ENCODE measurements at regions not wholly inside any gene's neighbourhood (a gene's known extent, or its start where the extent isn't known, plus 50 kb on each side); places are given as distances from the start of the nearest gene placed in this dataset.
"Not testable (repeated sequence)": the region's sequence is repeated elsewhere in the genome, so short reads cannot be mapped to it uniquely, and the experiment has no call there.

DNA sequence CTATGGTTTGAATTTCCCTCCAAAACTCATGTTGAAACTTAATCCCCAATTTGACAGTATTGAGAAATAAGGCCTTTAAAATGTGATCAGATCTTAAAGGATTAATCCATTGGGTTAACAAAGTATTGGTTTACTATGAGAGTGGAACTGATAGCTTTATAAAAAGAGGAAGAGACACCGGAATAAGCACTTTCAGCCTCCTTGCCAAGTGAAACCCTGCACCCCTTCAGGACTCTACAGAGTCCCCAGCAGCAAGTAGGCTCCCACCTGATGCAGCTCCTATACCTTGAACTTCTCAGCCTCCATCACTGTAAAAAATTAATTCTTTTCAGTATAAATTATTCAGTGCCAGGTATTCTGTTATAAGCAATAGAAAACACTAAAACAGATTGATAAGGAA, 348.3 kb downstream of the CGGBP1 start:
- TF ChIP-seq, protein P1, sequence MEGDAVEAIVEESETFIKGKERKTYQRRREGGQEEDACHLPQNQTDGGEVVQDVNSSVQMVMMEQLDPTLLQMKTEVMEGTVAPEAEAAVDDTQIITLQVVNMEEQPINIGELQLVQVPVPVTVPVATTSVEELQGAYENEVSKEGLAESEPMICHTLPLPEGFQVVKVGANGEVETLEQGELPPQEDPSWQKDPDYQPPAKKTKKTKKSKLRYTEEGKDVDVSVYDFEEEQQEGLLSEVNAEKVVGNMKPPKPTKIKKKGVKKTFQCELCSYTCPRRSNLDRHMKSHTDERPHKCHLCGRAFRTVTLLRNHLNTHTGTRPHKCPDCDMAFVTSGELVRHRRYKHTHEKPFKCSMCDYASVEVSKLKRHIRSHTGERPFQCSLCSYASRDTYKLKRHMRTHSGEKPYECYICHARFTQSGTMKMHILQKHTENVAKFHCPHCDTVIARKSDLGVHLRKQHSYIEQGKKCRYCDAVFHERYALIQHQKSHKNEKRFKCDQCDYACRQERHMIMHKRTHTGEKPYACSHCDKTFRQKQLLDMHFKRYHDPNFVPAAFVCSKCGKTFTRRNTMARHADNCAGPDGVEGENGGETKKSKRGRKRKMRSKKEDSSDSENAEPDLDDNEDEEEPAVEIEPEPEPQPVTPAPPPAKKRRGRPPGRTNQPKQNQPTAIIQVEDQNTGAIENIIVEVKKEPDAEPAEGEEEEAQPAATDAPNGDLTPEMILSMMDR (IDR thresholded peaks at IDR 0.05; ENCODE audit: low read length, missing control alignments): no peak
- H3K4me3 ChIP-seq (replicated peaks; ENCODE audit: low read depth, low read length): no peak overlapping the region
- DNase-seq (ENCODE audit: low read depth): no peak

DNA sequence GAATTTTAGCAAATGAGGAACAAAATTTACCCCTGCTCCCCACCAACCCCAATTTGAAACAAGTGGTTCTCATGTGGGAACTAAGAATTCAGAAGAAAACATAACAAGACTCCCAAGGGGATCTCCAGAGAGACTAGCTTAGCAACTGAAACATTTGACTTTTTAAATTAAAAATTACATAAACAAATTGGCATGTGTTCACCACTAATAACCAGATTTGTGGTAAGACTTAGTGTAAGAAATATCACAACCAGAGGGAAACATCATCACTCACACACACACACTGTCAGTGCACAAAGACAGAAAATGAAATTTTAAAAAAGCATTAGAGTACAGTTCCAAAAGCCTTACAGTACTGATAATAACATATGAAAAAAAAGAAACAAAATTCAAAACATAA, 348.8 kb downstream of the CGGBP1 start:
- TF ChIP-seq, protein P1 (IDR thresholded peaks at IDR 0.05; ENCODE audit: low read length, missing control alignments): no peak
- DNase-seq (ENCODE audit: low read depth): no peak
- no peak overlapping the region for H3K4me3 ChIP-seq (replicated peaks; ENCODE audit: low read depth, low read length)

DNA sequence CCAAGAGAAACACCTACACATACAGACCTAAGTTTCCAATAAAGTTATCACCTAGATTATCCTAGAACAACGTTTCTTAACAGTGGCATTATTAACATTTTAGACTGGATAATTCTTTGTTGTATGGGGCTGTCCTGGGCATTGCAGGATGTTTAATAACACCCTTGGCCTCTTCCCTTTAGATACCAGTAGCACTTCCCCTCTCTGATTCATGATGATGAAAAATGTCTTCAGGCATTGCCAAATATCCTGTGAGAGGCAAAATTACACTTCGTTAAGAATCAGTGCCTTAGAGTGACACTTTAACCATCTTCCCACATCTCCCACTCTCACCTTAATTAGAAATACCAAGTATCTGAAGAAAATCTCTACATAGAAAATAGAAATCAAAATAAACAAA, 352.6 kb downstream of the CGGBP1 start:
- DNase-seq (ENCODE audit: low read depth): no peak
- H3K4me3 ChIP-seq (replicated peaks; ENCODE audit: low read depth, low read length): no peak overlapping the region
- TF ChIP-seq, protein P1 (IDR thresholded peaks at IDR 0.05; ENCODE audit: low read length, missing control alignments): no peak

DNA sequence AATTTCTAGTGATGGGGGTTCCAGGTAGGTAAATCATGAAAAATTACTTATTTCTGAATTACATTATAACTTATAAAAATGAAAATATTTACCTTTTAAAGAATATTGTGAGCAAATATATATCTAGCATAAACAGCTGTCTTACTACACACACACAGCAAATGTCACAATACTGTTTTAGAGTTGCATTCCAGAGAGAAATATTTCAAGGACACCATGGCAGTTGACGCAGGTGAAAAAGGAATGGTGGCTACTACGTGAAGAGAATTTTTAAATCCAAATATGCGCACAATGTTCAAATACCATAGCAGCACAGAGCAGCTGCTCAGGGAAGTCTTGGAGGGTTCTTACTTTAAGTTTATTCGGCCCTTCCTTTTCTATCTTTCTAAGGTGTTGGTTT, 356.2 kb downstream of the CGGBP1 start:
- no peak for DNase-seq (ENCODE audit: low read depth)
- H3K4me3 ChIP-seq (replicated peaks; ENCODE audit: low read depth, low read length): no peak overlapping the region
- TF ChIP-seq, protein P1 (IDR thresholded peaks at IDR 0.05; ENCODE audit: low read length, missing control alignments): no peak

DNA sequence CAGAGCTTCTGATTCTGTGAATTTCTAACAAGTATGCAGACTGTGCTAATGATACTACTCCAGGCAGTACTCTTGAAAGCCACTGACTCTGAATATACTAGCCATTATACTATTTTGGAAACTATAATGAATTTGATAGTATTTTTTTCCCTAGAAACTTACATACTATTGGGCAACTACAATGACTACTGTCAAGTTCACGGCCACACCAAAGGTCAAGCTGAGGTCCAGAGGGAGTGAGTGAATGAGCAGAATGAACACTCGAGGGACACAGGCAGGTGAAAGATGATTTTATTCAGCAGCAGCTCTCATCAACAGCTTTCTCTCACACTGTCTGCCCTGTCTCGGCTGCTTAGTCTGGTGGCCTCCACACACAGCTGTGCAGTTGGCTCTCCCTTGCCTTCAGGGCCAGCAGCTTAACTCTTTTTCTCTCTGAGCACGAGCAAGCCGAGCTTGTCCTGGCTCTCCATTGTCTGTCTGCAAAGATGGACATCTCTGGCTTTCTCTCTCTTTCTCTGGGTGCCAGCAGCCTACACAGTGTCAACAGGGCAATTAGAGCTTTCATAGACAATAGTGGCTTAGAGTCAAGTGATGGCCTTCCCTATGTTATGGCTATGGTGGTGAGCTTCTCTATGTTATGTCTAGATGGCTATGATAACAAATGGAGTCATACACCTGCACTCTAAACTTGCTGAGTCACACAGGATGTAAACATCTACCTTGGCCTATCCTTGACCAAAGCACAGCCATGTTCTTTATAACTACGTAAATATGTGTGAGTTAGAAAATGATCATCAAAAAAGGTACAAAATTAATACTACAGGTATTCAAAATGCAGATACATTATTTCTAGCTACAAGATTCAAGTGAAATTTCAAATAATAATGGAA, 362.4 kb downstream of the CGGBP1 start:
- TF ChIP-seq, protein P1 (IDR thresholded peaks at IDR 0.05; ENCODE audit: low read length, missing control alignments): no peak
- no peak for DNase-seq (ENCODE audit: low read depth)
- H3K4me3 ChIP-seq (replicated peaks; ENCODE audit: low read depth, low read length): no peak overlapping the region

DNA sequence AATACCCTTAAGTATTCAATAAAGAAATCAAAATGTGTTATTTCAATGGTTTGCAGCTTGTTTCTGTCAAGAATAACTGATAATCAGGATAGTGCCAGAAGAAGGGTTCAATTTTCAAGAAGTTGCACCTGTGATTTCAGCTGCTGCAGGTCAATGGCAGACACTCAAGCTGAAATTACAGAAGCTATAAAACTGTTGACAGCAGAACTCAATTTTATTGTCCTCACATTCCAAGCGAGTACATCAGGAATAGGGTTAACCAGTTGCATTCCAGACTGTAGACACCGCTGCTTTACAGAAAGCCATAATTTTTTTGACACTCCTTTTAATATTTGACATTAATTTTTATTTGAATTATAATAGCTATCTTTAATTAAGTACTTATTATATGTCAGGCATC, 364.1 kb downstream of the CGGBP1 start:
- TF ChIP-seq, protein P1 (IDR thresholded peaks at IDR 0.05; ENCODE audit: low read length, missing control alignments): no peak
- no peak for DNase-seq (ENCODE audit: low read depth)
- no peak overlapping the region for H3K4me3 ChIP-seq (replicated peaks; ENCODE audit: low read depth, low read length)

DNA sequence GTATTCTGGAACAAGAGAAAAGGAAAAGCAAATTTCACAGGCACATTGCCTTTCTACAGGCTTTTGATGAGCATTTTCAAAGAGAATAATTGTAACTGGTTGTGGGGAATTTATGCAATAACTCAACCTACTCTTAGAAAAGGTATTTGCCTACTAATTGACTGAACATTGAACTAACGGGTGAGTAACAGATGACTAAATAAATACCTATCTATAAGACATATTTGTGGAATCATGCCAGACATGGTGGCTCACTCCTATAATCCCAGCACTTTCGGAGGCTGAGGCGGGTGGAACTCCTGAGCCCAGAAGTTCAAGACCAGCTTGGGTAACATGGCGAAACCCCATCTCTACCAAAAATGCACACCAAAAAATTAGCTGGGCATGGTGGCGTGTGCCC, 367.7 kb downstream of the CGGBP1 start:
- TF ChIP-seq, protein P1 (IDR thresholded peaks at IDR 0.05; ENCODE audit: low read length, missing control alignments): no peak
- no peak for DNase-seq (ENCODE audit: low read depth)
- H3K4me3 ChIP-seq (replicated peaks; ENCODE audit: low read depth, low read length): no peak overlapping the region

DNA sequence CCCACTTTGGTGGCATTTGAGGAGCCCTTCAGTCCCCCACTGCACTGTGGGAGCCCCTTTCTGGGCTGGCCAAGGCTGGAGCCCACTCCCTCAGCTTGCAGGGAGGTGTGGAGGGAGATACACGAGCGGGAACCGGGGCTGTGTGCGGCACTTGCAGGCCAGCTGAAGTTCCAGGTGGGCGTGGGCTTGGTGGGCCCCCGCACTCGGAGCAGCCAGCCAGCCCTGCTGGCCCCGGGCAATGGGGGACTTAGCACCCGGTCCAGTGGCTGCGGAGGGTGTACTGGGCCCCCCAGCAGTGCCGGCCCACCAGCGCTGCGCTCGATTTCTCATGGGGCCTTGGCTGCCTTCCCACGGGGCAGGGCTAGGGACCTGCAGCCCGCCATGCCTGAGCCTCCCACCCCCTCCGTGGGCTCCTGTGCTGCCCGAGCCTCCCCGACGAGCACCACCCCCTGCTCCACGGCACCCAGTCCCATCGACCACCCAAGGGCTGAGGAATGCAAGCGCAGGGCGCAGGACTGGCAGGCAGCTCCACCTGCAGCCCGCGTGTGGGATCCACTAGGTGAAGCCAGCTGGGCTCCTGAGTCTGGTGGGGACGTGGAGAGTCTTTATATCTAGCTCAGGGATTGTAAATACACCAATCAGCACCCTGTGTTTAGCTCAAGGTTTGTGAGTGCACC, 379.7 kb downstream of the CGGBP1 start:
- DNase-seq (ENCODE audit: low read depth); H3K4me3 ChIP-seq (replicated peaks; ENCODE audit: low read depth, low read length): not testable (repeated sequence)
